PC-3 (cell line): ENCODE measurements at regions not wholly inside any gene's neighbourhood (a gene's known extent, or its start where the extent isn't known, plus 50 kb on each side); places are given as distances from the start of the nearest gene placed in this dataset.

Experiments
- CTCF ChIP-seq: fragments of 300-600 bp; sonication (generic); conservative IDR thresholded peaks from 2 replicates; pipeline ENCODE4 v1.5.1; 2017; ENCODE audit warnings: antibody characterized with exemption, low read depth, mild to moderate bottlenecking, low read length
- EZH2 ChIP-seq: fragments of 300-600 bp; sonication (generic); IDR thresholded peaks from one replicate; pipeline ENCODE4 v1.6.1; 2017; ENCODE audit warnings: antibody characterized with exemption, mild to moderate bottlenecking, low read length; ENCODE audit not compliant: unreplicated experiment
- EZH2phosphoT487 ChIP-seq: fragments of 300-600 bp; sonication (generic); IDR thresholded peaks from 2 replicates; pipeline ENCODE4 v1.6.1; 2018; ENCODE audit warnings: mild to moderate bottlenecking, antibody characterized with exemption, low read length, borderline replicate concordance

- TF ChIP-seq CTCF (no peak), EZH2 (no peak), EZH2phosphoT487 (no peak)
Measured at GRCh38 chr3:194973366-194974000, 287.8 kb downstream of the FAM43A start.
